Left lung (tissue), 4 donors: ENCODE measurements at regions not wholly inside any gene's neighbourhood (a gene's known extent, or its start where the extent isn't known, plus 50 kb on each side); places are given as distances from the start of the nearest gene placed in this dataset.
"Not testable (repeated sequence)": the region's sequence is repeated elsewhere in the genome, so short reads cannot be mapped to it uniquely, and the experiment has no call there.

ENCODE experiments used
- ATAC-seq: fragments of 200-7000 bp; cut with Tn5 transposase; one replicate; pipeline ENCODE4 v1.9.1; 2020; ENCODE audit warnings: moderate library complexity
- DNase-seq, 4 donors: peaks; one replicate each; pipeline ENCODE4 v3.0.0-alpha.2; 2013 to 2020
- H3K27ac ChIP-seq, 2 donors: fragments of 200-600 bp; sonication (generic) in 1 of 2; one replicate each; pipeline versions ENCODE4 v1.5.0 to v1.8.0; 2020 to 2021
- H3K27me3 ChIP-seq, 2 donors: fragments of 200-600 bp; sonication (generic) in 1 of 2; one replicate each; pipeline versions ENCODE4 v1.5.0 to v1.8.0; 2020 to 2021
- H3K36me3 ChIP-seq, 2 donors: fragments of 200-600 bp; sonication (generic) in 1 of 2; one replicate each; pipeline versions ENCODE4 v1.5.0 to v1.8.0; 2020 to 2021
- H3K4me1 ChIP-seq, 2 donors: fragments of 200-600 bp; one replicate each; pipeline ENCODE4 v1.8.0; 2021
- H3K4me3 ChIP-seq, 2 donors: fragments of 200-600 bp; sonication (generic) in 1 of 2; one replicate each; pipeline versions ENCODE4 v1.5.0 to v1.8.0; 2020 to 2021; ENCODE audit warnings: mild to moderate bottlenecking in 1 of 2
- H3K9me3 ChIP-seq, 2 donors: fragments of 200-600 bp; sonication (generic) in 1 of 2; one replicate each; pipeline versions ENCODE4 v1.5.0 to v1.8.0; 2020 to 2021
- CTCF ChIP-seq, 2 donors: fragments of 200-600 bp; sonication (generic) in 1 of 2; IDR thresholded peaks; one replicate each; pipeline versions ENCODE4 v1.5.0 to v1.8.0; 2021; ENCODE audit warnings: antibody characterized with exemption in 2 of 2
- intact Hi-C, 2 donors: fragments of 100-400 bp; cut with DNase I; formaldehyde crosslinking; loops; one replicate each; pipeline versions ENCODE4 v1.11.2 to v1.14.2; 2022
- donor health status: DM: no; HTN: yes; CAD: no.
- donor health status: DM: no; HTN: no; CAD: no.

- no peak overlapping the region for H3K4me3 ChIP-seq
- no peak overlapping the region for H3K27ac ChIP-seq
- H3K27me3 ChIP-seq = no peaks in the 10 kb centered on the region
- DNase-seq (no peak), ATAC-seq (no peak)
- H3K4me1 ChIP-seq = no peaks in the 10 kb centered on the region
- TF ChIP-seq CTCF (IDR thresholded peaks at IDR 0.05) = no peak
- no peaks in the 10 kb centered on the region for H3K9me3 ChIP-seq
- H3K36me3 ChIP-seq = no peaks in the 10 kb centered on the region
- intact Hi-C loops = no loop called here
Measured at GRCh38 chr10:27330074-27330473, 89.5 kb upstream of the ACBD5 start.

- Histone ChIP-seq H3K4me1 (no peaks in the 10 kb centered on the region), H3K27ac (no peak overlapping the region), H3K4me3 (no peak overlapping the region), H3K36me3 (no peaks in the 10 kb centered on the region), H3K9me3 (no peaks in the 10 kb centered on the region), H3K27me3 (no peaks in the 10 kb centered on the region)
- TF ChIP-seq CTCF (IDR thresholded peaks at IDR 0.05) = no peak
- ATAC-seq (no peak), DNase-seq (no peak)
- intact Hi-C loops = no loop called here
Measured at GRCh38 chr10:27328946-27329345, 88.3 kb upstream of the ACBD5 start.

- H3K27ac ChIP-seq, H3K4me1 ChIP-seq, ATAC-seq, intact Hi-C loops, H3K9me3 ChIP-seq, H3K27me3 ChIP-seq, H3K4me3 ChIP-seq, DNase-seq, H3K36me3 ChIP-seq: not testable (repeated sequence)
Measured at GRCh38 chr10:27326748-27327147, 86.2 kb upstream of the ACBD5 start.

- Histone ChIP-seq H3K4me1 (peaks cover 0 to 7% of the 10 kb centered on the region in 2 donors), H3K27ac (peak overlapping the region in 1 of 2 donors; percentile 83), H3K36me3 (no peaks in the 10 kb centered on the region), H3K4me3 (peak overlapping the region; percentile 32 to 38), H3K27me3 (peaks cover 4 to 13% of the 10 kb centered on the region in 2 donors), H3K9me3 (no peaks in the 10 kb centered on the region)
- no peak for TF ChIP-seq CTCF (IDR thresholded peaks at IDR 0.05)
- ATAC-seq (peak; percentile 94), DNase-seq (peak in 3 of 4 donors; percentile 13 to 87 (median 79))
- intact Hi-C loops = no loop called here
Measured at GRCh38 chr10:27319752-27320431, 79.3 kb upstream of the ACBD5 start.

- intact Hi-C loops, H3K4me1 ChIP-seq, H3K36me3 ChIP-seq, DNase-seq, ATAC-seq, H3K9me3 ChIP-seq: not testable (repeated sequence)
- peak overlapping the region in 1 of 2 donors; percentile 83 for H3K27ac ChIP-seq
- H3K27me3 ChIP-seq = peaks cover 4 to 13% of the 10 kb centered on the region in 2 donors
- H3K4me3 ChIP-seq = peak overlapping the region in 1 of 2 donors; percentile 32
Measured at GRCh38 chr10:27319139-27319538, 78.5 kb upstream of the ACBD5 start.

- H3K27ac ChIP-seq, intact Hi-C loops, H3K9me3 ChIP-seq, H3K4me3 ChIP-seq, DNase-seq, ATAC-seq, H3K4me1 ChIP-seq, H3K36me3 ChIP-seq: not testable (repeated sequence)
- H3K27me3 ChIP-seq = peaks cover 4 to 13% of the 10 kb centered on the region in 2 donors
Measured at GRCh38 chr10:27315082-27315481, 74.5 kb upstream of the ACBD5 start.

- DNase-seq, H3K36me3 ChIP-seq, H3K4me3 ChIP-seq, H3K27ac ChIP-seq, H3K27me3 ChIP-seq, ATAC-seq, H3K9me3 ChIP-seq, H3K4me1 ChIP-seq, intact Hi-C loops: not testable (repeated sequence)
Measured at GRCh38 chr10:27313586-27313985, 73.0 kb upstream of the ACBD5 start.
